ENCODE measurements at regions not wholly inside any gene's neighbourhood (a gene's known extent, or its start where the extent isn't known, plus 50 kb on each side); places are given as distances from the start of the nearest gene placed in this dataset.

GRCh38 chr11:95306123-95306522, 75.1 kb upstream of the SESN3 start:
- no peak overlapping the region for H3K4me3 ChIP-seq (ENCODE audit: control insufficient read depth, low read depth, low read length)
- TF ChIP-seq CTCF (IDR thresholded peaks at IDR 0.05; ENCODE audit: control insufficient read depth, insufficient read depth, low read depth, low read length, missing control alignments), result no peak
- no peak for DNase-seq (ENCODE audit: low read depth)

- H3K4me3 ChIP-seq (ENCODE audit: control insufficient read depth, low read depth, low read length), result no peak overlapping the region
- no peak for TF ChIP-seq CTCF (IDR thresholded peaks at IDR 0.05; ENCODE audit: control insufficient read depth, insufficient read depth, low read depth, low read length, missing control alignments)
Observed at GRCh38 chr11:95305705-95306104, 74.7 kb upstream of the SESN3 start.

GRCh38 chr11:95304777-95305176, 73.8 kb upstream of the SESN3 start:
- no peak overlapping the region for H3K4me3 ChIP-seq (ENCODE audit: control insufficient read depth, low read depth, low read length)
- DNase-seq (ENCODE audit: low read depth), result no peak
- no peak for TF ChIP-seq CTCF (IDR thresholded peaks at IDR 0.05; ENCODE audit: control insufficient read depth, insufficient read depth, low read depth, low read length, missing control alignments)

More at GRCh38 chr11:95305705-95306104, 74.7 kb upstream of the SESN3 start:
- no peak for DNase-seq (ENCODE audit: low read depth)

- no peak for DNase-seq (ENCODE audit: low read depth)
- no peak overlapping the region for H3K4me3 ChIP-seq (ENCODE audit: control insufficient read depth, low read depth, low read length)
- TF ChIP-seq CTCF (IDR thresholded peaks at IDR 0.05; ENCODE audit: control insufficient read depth, insufficient read depth, low read depth, low read length, missing control alignments), result no peak
Observed at GRCh38 chr11:95302211-95302610, 71.2 kb upstream of the SESN3 start.

GRCh38 chr11:95301474-95301873, 70.5 kb upstream of the SESN3 start:
- H3K4me3 ChIP-seq (ENCODE audit: control insufficient read depth, low read depth, low read length), result no peak overlapping the region
- no peak for DNase-seq (ENCODE audit: low read depth)
- no peak for TF ChIP-seq CTCF (IDR thresholded peaks at IDR 0.05; ENCODE audit: control insufficient read depth, insufficient read depth, low read depth, low read length, missing control alignments)

- no peak for DNase-seq (ENCODE audit: low read depth)
- TF ChIP-seq CTCF (IDR thresholded peaks at IDR 0.05; ENCODE audit: control insufficient read depth, insufficient read depth, low read depth, low read length, missing control alignments), result no peak
- no peak overlapping the region for H3K4me3 ChIP-seq (ENCODE audit: control insufficient read depth, low read depth, low read length)
Observed at GRCh38 chr11:95299078-95299679, 68.2 kb upstream of the SESN3 start.
